GM18873 (cell line): ENCODE measurements at regions not wholly inside any gene's neighbourhood (a gene's known extent, or its start where the extent isn't known, plus 50 kb on each side); places are given as distances from the start of the nearest gene placed in this dataset.
"Not testable (repeated sequence)": the region's sequence is repeated elsewhere in the genome, so short reads cannot be mapped to it uniquely, and the experiment has no call there.

Experiments
- ATAC-seq: cut with Tn5 transposase; IDR thresholded peaks from one replicate; pipeline ENCODE4 v1.9.1; 2021; ENCODE audit warnings: mild to moderate bottlenecking, moderate library complexity, moderate number of reproducible peaks; ENCODE audit not compliant: unreplicated experiment, low FRiP score

GRCh38 chr5:167920589-167920988 is 370.9 kb upstream of the WWC1 start:
- no peak for ATAC-seq

- ATAC-seq: no peak
These were observed 369.6 kb upstream of the WWC1 start for GRCh38 chr5:167921796-167922195.

- ATAC-seq: no peak
These were observed 368.0 kb upstream of the WWC1 start for GRCh38 chr5:167923396-167923795.

- ATAC-seq: no peak
These were observed 361.6 kb upstream of the WWC1 start for GRCh38 chr5:167929841-167930240.

- no peak for ATAC-seq
These were observed 356.9 kb upstream of the WWC1 start for GRCh38 chr5:167934551-167934971.

GRCh38 chr5:167936022-167936421 is 355.4 kb upstream of the WWC1 start:
- no peak for ATAC-seq

- no peak for ATAC-seq
These were observed 354.4 kb upstream of the WWC1 start for GRCh38 chr5:167936944-167937634.

GRCh38 chr5:167937635-167937998 is 353.8 kb upstream of the WWC1 start:
- no peak for ATAC-seq

- ATAC-seq: no peak
These were observed 351.8 kb upstream of the WWC1 start for GRCh38 chr5:167939686-167940085.

- ATAC-seq: no peak
These were observed 350.5 kb upstream of the WWC1 start for GRCh38 chr5:167940911-167941310.

- ATAC-seq: not testable (repeated sequence)
These were observed 349.9 kb upstream of the WWC1 start for GRCh38 chr5:167941556-167941955.

- ATAC-seq: no peak
These were observed 348.1 kb upstream of the WWC1 start for GRCh38 chr5:167943343-167943742.

- no peak for ATAC-seq
These were observed 347.2 kb upstream of the WWC1 start for GRCh38 chr5:167944121-167944852.

GRCh38 chr5:167945542-167946384 is 345.7 kb upstream of the WWC1 start:
- ATAC-seq: no peak

- ATAC-seq: no peak
These were observed 344.1 kb upstream of the WWC1 start for GRCh38 chr5:167947306-167947705.

- no peak for ATAC-seq
These were observed 343.2 kb upstream of the WWC1 start for GRCh38 chr5:167948251-167948650.

GRCh38 chr5:167949435-167949834 is 342.0 kb upstream of the WWC1 start:
- no peak for ATAC-seq

GRCh38 chr5:167950126-167950721 is 341.2 kb upstream of the WWC1 start:
- ATAC-seq: no peak

- ATAC-seq: no peak
These were observed 340.3 kb upstream of the WWC1 start for GRCh38 chr5:167951116-167951515.

GRCh38 chr5:167952278-167952995 is 339.0 kb upstream of the WWC1 start:
- ATAC-seq: no peak
